Right renal cortex interstitium (tissue), 3 donors: ENCODE measurements at regions not wholly inside any gene's neighbourhood (a gene's known extent, or its start where the extent isn't known, plus 50 kb on each side); places are given as distances from the start of the nearest gene placed in this dataset.
"Not testable (repeated sequence)": the region's sequence is repeated elsewhere in the genome, so short reads cannot be mapped to it uniquely, and the experiment has no call there.

Experiments
- DNase-seq, 3 donors: peaks; one replicate each; pipeline ENCODE4 v3.0.0-alpha.2; 2013; ENCODE audit warnings: low read depth in 3 of 3, low spot score in 2 of 3

DNA sequence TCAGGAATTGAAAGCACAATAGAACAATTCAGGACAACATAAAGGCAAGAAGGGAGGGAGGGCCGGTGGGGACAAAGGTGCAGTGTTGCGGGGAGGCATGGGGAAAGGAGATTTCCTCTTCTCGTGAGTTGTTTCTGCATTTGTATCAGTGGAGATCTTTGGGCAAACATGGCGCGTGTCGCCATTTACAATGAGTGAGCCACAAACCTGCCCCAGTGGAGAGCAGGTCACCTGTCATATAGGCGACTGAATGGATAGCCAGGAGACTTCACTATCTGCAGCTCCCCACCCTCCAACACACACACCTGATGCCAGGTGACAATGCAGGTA is 87.7 kb upstream of the SLC45A1 start:
- no peak for DNase-seq

GRCh38 chr1:8228253-8228652 is 89.7 kb upstream of the SLC45A1 start:
- DNase-seq: no peak

- DNase-seq: not testable (repeated sequence)
Measured at GRCh38 chr1:8227674-8228073, 90.2 kb upstream of the SLC45A1 start.

- no peak for DNase-seq
Measured at GRCh38 chr1:8226747-8227146, 91.2 kb upstream of the SLC45A1 start.

DNA sequence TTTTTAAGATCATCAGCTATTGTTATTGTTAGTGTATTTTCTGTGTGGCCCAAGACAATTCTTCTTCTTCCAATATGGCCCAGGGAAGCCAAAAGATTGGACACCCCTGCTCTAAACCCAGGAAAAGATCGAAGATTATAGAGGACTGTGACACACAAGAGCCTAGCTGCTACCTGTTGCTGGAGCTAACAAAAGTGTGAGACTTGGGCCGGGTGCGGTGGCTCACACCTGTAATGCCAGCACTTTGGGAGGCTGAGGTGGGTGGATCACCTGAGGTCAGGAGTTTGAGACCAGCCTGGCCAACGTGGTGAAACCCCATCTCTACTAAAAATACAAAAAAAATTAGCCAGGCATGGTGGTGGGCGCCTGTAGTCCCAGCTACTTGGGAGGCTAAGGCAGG is 91.9 kb upstream of the SLC45A1 start:
- not testable (repeated sequence) for DNase-seq

GRCh38 chr1:8223526-8223925 is 94.4 kb upstream of the SLC45A1 start:
- DNase-seq: no peak

DNA sequence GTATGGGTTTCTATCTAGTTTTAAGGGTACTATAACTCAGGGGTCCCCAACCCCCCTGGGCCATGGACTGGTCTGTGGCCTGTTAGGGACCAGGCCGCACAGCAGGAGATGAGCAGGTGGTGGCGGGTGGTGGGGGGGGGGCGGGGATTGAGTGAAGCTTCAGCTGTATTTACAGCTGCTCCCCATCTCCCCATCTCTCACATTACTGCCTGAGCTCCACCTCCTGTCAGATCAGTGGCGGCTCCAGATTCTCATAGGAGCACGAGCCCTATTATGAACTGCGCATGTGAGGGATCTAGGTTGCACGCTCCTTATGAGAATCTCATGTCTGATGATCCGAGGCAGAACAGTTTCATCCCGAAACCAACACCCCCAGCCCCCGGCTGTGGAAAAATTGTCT is 95.1 kb upstream of the SLC45A1 start:
- no peak for DNase-seq

DNA sequence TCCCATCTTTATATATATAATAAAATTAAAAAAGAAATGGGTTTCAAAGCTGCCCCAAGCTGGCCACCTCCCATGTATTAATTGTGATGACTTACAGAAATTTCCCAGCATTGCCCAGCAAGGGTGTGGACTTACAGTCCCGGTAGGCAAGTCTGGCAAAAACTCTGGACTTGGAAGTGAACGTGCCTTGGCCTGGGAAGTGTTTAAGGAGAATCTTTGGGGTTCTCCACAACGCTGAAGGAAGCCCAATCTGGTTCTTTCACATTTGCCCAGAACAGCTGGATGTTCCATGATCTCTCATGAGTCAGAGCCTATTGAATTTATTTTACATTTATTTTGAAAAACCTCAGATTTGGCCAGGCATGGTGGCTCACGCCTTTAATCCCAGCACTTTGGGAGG is 98.4 kb upstream of the SLC45A1 start:
- no peak for DNase-seq

GRCh38 chr1:8218351-8219092 is 99.4 kb upstream of the SLC45A1 start:
- no peak for DNase-seq

DNA sequence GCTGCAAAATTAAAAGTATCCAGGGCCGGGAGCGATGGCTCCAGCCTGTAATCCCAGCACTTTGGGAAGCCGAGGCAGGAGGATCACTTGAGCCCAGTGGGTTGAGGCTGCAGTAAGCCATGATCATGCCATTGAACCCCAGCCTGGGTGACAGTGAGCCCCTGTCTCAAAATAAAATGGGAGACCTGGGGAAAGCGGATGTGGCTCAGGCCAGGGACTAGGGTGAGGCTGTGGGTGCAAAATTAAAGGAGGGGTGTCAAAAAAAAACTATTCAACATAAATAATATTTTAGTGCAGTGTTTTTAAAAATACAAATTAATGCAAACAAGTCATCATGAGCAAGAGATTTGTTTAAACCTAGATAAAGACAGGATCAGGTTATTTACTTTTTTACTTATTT is 100.1 kb upstream of the SLC45A1 start:
- no peak for DNase-seq

- no peak for DNase-seq
Measured at GRCh38 chr1:8217011-8217711, 100.8 kb upstream of the SLC45A1 start.

- DNase-seq: no peak
Measured at GRCh38 chr1:8216005-8216404, 101.9 kb upstream of the SLC45A1 start.

GRCh38 chr1:8214501-8215173 is 103.3 kb upstream of the SLC45A1 start:
- DNase-seq: no peak

- no peak for DNase-seq
Measured at GRCh38 chr1:8213676-8214075, 104.2 kb upstream of the SLC45A1 start.

- DNase-seq: no peak
Measured at GRCh38 chr1:8213136-8213535, 104.8 kb upstream of the SLC45A1 start.

DNA sequence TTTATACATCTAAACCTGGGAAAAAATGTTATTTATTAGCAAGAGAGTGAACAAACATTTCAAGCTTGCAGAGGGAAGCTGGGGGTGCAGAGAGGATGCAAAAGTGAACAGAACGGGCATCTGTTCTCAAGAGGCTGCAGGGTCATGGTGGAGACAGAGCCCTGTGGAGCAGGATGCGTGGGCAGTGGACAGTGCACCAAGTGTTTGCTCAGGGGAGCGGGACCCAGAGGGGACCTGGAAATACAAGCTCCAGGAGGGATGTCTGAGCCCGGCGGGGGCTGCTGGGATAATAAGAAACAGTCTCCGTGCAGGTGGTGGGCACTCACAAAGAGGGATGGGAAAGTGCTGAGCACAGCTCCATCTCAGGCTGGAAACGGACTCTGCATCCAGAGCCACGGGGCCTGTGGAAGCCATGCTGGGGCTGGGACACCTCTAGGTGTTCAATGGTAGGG is 105.3 kb upstream of the SLC45A1 start:
- DNase-seq: no peak

- no peak for DNase-seq
Measured at GRCh38 chr1:8211883-8212579, 105.9 kb upstream of the SLC45A1 start.

DNA sequence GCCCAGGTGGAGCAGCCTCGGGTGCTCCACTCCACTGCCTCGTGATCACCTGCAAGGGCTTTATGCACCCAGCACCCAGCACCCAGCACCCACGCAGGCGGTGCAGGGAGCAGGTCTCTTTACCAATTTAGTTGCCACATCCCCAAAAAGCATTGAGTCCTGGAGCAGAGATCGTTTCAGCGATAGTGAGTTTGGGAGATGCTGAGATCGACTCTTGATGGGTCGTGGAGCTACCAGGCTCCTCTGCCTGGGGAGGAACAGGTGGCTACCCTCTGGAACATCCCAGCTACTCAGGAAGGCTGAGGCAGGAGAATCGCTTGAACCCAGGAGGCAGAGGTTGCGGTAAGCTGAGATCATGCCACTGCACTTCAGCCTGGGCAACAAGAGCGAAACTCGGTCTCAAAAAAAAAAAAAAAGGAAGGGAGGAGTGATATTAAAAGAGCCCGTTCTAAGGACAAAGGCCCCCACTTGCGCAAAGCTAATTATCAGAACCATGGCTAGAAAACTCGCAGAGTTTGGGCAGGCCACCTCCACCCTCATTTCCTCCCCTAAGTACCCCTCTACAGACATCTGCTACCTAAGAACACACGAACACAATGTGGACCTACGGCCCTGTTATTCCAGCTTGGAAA is 106.5 kb upstream of the SLC45A1 start:
- DNase-seq: no peak

DNA sequence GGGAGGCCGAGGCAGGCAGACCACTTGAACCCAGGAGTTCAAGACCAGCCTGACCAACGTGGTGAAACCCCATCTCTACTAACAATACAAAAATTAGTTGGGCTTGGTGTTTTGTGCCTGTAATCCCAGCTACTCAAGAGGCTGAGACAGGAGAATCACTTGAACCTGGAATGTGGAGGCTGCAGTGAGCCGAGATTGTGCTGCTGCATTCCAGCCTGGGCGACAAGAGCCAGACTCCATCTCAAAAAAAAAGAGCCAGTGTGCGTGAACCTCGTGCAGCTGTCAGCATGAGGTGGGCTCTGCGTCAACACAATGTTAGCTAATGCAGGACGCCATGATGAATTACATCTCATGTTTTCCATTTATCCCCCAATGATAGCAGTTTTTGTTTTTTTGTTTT is 110.7 kb upstream of the SLC45A1 start:
- no peak for DNase-seq

GRCh38 chr1:8206391-8206790 is 111.5 kb upstream of the SLC45A1 start:
- DNase-seq: no peak

DNA sequence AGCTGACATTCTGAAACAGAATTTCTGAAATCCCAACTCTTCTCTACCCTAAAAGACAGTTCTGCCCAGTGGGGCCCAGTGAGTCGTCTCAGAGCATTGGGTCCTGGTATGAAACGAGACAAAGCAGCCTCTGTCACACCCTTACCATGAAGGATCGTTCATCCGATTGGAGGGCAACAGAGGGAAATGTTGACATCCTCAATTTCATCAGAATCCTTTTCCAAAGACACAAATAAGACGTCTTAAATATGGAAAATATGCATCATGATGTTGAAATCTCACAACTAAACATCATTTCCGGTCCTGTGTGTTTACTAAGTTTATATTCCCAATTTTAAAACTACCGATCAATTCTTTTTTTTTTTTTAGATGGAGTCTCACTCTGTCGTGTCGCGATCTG is 112.1 kb upstream of the SLC45A1 start:
- DNase-seq: no peak
